GM13977 (cell line): ENCODE measurements at regions not wholly inside any gene's neighbourhood (a gene's known extent, or its start where the extent isn't known, plus 50 kb on each side); places are given as distances from the start of the nearest gene placed in this dataset.

Source experiments
- DNase-seq: peaks from one replicate; pipeline ENCODE4 v3.0.0; 2012; ENCODE audit warnings: low spot score
- CTCF ChIP-seq: IDR thresholded peaks from 2 replicates; pipeline ENCODE4 v1.5.1; 2012; ENCODE audit warnings: mild to moderate bottlenecking, control low read depth; ENCODE audit not compliant: insufficient read depth; ENCODE audit errors: extremely low read depth, missing control alignments
- in situ Hi-C: fragments of 300-500 bp; cut with MboI; formaldehyde crosslinking; loops from one replicate; pipeline ENCODE4 v1.12.0; 2022; ENCODE audit warnings: low sequenced_read_pairs, low pct_unique_long_range_greater_than_20kb, mixed read lengths, inconsistent platforms; ENCODE audit not compliant: unreplicated experiment

DNA sequence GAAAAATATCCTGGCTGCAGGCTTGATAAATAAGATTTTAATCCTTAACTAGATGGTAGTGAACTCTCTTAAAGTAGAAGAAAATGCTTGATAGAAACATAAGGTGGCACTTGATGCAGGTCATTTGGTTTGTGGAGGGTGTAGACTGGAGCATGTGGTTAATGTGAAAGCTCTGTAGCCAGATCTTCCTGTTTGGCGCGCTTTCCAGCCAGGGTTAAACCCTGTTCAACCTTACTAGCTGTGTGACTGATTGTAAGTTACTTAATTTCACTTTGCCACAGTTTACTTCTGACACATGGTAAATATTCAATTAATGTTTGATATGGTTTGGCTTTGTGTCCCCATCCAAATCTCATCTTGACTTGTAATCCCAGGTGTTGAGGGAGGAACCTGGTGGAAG lies 394.0 kb downstream of the REEP3 start:
- in situ Hi-C loops = no loop called here
- TF ChIP-seq CTCF = no peak

GRCh38 chr10:63917363-63917762 lies 396.2 kb downstream of the REEP3 start:
- in situ Hi-C loops = no loop called here
- no peak for TF ChIP-seq CTCF

More for the DNA sequence above, 394.0 kb downstream of the REEP3 start:
- DNase-seq = no peak

GRCh38 chr10:63919575-63920279 lies 398.5 kb downstream of the REEP3 start:
- no peak for DNase-seq
- TF ChIP-seq CTCF = no peak
- in situ Hi-C loops = no loop called here

More at GRCh38 chr10:63917363-63917762, 396.2 kb downstream of the REEP3 start:
- no peak for DNase-seq

- DNase-seq = no peak
- in situ Hi-C loops = no loop called here
- no peak for TF ChIP-seq CTCF
Observed at GRCh38 chr10:63920926-63921325, 399.7 kb downstream of the REEP3 start.

GRCh38 chr10:63921908-63922467 lies 400.8 kb downstream of the REEP3 start:
- DNase-seq = no peak
- in situ Hi-C loops = no loop called here
- no peak for TF ChIP-seq CTCF

DNA sequence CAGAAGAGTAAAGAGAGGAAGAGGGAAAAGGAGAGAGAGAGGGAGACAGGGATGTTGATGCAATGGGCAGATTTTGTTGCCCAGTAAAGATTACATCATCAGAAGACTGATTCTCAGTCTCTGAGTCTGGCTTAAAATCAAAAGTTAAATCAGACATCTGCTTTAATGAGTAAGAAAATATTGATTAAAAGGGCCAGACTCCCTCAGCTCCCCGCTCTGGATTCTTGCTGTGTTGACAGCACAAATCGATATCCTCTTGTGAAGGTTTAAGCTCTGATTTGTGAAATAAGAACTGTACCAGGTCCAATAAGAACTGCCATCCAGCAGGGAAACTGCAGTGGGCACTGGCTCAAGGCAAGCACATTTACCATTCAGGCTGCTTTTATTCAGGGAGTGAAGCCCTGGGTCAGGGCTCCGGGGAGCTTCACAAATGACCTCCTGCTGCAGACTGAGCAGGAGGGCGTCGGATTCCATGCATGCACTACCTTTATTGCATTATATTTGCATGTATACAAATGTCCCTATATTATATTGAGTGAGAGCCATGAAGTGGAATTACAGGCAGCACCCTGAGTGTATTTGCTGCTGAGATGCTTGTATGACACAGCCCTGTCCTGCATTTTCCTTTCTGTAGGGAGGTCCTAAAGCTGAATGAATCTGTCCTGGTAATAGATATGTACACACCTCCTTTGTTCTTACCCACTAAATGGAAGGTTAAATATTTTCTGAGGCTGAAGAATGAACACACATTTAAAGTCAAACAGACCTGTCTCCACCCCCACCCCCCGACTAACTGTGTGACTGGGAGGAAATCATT lies 401.5 kb downstream of the REEP3 start:
- no peak for DNase-seq
- in situ Hi-C loops = no loop called here
- no peak for TF ChIP-seq CTCF
